K562 (cell line): ENCODE measurements at regions not wholly inside any gene's neighbourhood (a gene's known extent, or its start where the extent isn't known, plus 50 kb on each side); places are given as distances from the start of the nearest gene placed in this dataset.
A peak's percentile ranks its signal among the peaks of the same experiment; 100 is the strongest.

Source experiments
- ATAC-seq: fragments of 200-7000 bp; cut with Tn5 transposase; 3 replicates; pipeline ENCODE4 v1.9.1; 2020; ENCODE audit warnings: moderate library complexity
- BruUV-seq: library from RNA; stranded (reverse); fragments of 400-500 nt; replicated peaks from 2 replicates; lab custom pipeline; 2021; lab: Mats Ljungman, UMichigan
- CTCF ChIA-PET: fragments of 300-600 bp; formaldehyde crosslinking; extraction: SDS; loops from one replicate; lab custom pipeline; 2021; ENCODE audit warnings: low intra/inter-chr PET ratio; lab: Yijun Ruan, JAX
- POLR2A ChIA-PET: fragments of 300-600, 350-650 bp; sonication (Branson Sonifier 250); formaldehyde crosslinking; extraction: SDS; loops from one replicate; lab custom pipeline; 2021; ENCODE audit warnings: antibody characterized with exemption, inconsistent platforms; lab: Yijun Ruan, JAX
- DNase-seq, 4 experiments: peaks; one replicate each; pipeline versions ENCODE4 v3.0.0 to v3.0.0-alpha.2; 2011 to 2018; ENCODE audit warnings: low spot score in 3 of 4, mixed read lengths in 3 of 4; ENCODE audit errors: extremely low read depth in 1 of 4
- FAIRE-seq: peaks from 2 replicates; lab custom pipeline; 2011; peaks lifted over from hg19 to GRCh38; lab: Jason Lieb, UNC
- H2AFZ ChIP-seq: 2 replicates; pipeline ENCODE4 v1.6.0; 2011; ENCODE audit warnings: low read depth, low read length, control low read depth, inconsistent platforms
- H3K27ac ChIP-seq: fragments of 200-600 bp; 3 replicates; pipeline ENCODE4 v1.8.0; 2011; ENCODE audit warnings: low read depth, mild to moderate bottlenecking, control low read depth, inconsistent platforms, low read length, moderate library complexity, mixed read lengths; ENCODE audit errors: extremely low read depth
- H3K27me3 ChIP-seq, 2 experiments: fragments of 300-600 bp in 1 of 2; 2 replicates in 1 of 2; 3 replicates in 1 of 2; pipeline versions ENCODE4 v1.6.0 to v1.8.0; 2011; ENCODE audit warnings: inconsistent platforms in 2 of 2, low read length in 2 of 2, mild to moderate bottlenecking in 1 of 2, mixed read lengths in 1 of 2, moderate library complexity in 1 of 2; ENCODE audit not compliant: control insufficient read depth in 2 of 2, insufficient read depth in 2 of 2
- H3K36me3 ChIP-seq: fragments of 300-600 bp; 3 replicates; pipeline ENCODE4 v1.8.0; 2011; ENCODE audit warnings: mild to moderate bottlenecking, low read length, inconsistent platforms; ENCODE audit not compliant: control insufficient read depth, insufficient read depth
- H3K4me1 ChIP-seq, 2 experiments: fragments of 200-600 bp in 1 of 2; replicated peaks in 1 of 2; 2 replicates in 1 of 2; 3 replicates in 1 of 2; pipeline versions ENCODE4 v1.5.1 to v1.8.0; 2011; ENCODE audit warnings: inconsistent platforms in 2 of 2, low read length in 2 of 2, mild to moderate bottlenecking in 1 of 2, mixed read lengths in 1 of 2, moderate library complexity in 1 of 2; ENCODE audit not compliant: control insufficient read depth in 2 of 2, insufficient read depth in 2 of 2
- H3K4me2 ChIP-seq: 2 replicates; pipeline ENCODE4 v1.6.1; 2011; ENCODE audit warnings: low read length, control low read depth, inconsistent platforms, mixed read lengths; ENCODE audit not compliant: insufficient read depth
- H3K4me3 ChIP-seq: fragments of 200-600 bp; sonication (generic), shearing (Covaris generic); 2 replicates; pipeline ENCODE4 v1.5.1; 2016; ENCODE audit warnings: control low read depth, inconsistent platforms
- H3K79me2 ChIP-seq: fragments of 200-600 bp; 3 replicates; pipeline ENCODE4 v1.8.0; 2011; ENCODE audit warnings: low read length, inconsistent platforms; ENCODE audit not compliant: control insufficient read depth, insufficient read depth
- H3K9ac ChIP-seq, 2 experiments: 2 replicates each; pipeline versions ENCODE4 v1.6.0 to v1.6.1; 2011; ENCODE audit warnings: low read depth in 2 of 2, low read length in 2 of 2, control low read depth in 1 of 2, inconsistent platforms in 1 of 2, mild to moderate bottlenecking in 1 of 2, mixed read lengths in 1 of 2; ENCODE audit not compliant: insufficient read depth in 1 of 2
- H3K9me1 ChIP-seq: one replicate; pipeline ENCODE4 v1.6.0; 2011; ENCODE audit warnings: inconsistent platforms, mild to moderate bottlenecking, low read length, moderate library complexity; ENCODE audit not compliant: control insufficient read depth, insufficient read depth
- H3K9me3 ChIP-seq: replicated peaks from 2 replicates; pipeline ENCODE4 v1.5.1; 2011; ENCODE audit warnings: low read depth, low read length, inconsistent platforms; ENCODE audit not compliant: control insufficient read depth, insufficient read depth
- H4K20me1 ChIP-seq: replicated peaks from 2 replicates; pipeline ENCODE4 v1.6.1; 2011; ENCODE audit warnings: low read length, inconsistent platforms, mixed read lengths; ENCODE audit not compliant: control insufficient read depth, insufficient read depth
- CBFA2T3 ChIP-seq: fragments of 450-650 bp; IDR thresholded peaks from 2 replicates; pipeline ENCODE4 v1.6.1; 2017
- HES1 ChIP-seq: fragments of 450-650 bp; IDR thresholded peaks from 2 replicates; pipeline ENCODE4 v1.6.1; 2016; ENCODE audit warnings: low read depth, mild to moderate bottlenecking, moderate library complexity
- NFIC ChIP-seq: fragments of 450-650 bp; IDR thresholded peaks from 2 replicates; pipeline ENCODE4 v1.6.1; 2017; ENCODE audit warnings: mild to moderate bottlenecking, inconsistent platforms
- NFIX ChIP-seq: fragments of 250-450 bp; sonication (Bioruptor Pico); IDR thresholded peaks from 2 replicates; pipeline ENCODE4 v1.4.0; 2020; ENCODE audit warnings: low read depth, mild to moderate bottlenecking, moderate library complexity
- ZNF436 ChIP-seq: fragments of 250-450, 450-650 bp; sonication (Bioruptor Pico); formaldehyde crosslinking; IDR thresholded peaks from 2 replicates; pipeline ENCODE4 v1.7.0; 2020; ENCODE audit warnings: mild to moderate bottlenecking
- ZNF699 ChIP-seq: fragments of 250-450 bp; sonication (Bioruptor Pico); IDR thresholded peaks from 2 replicates; pipeline ENCODE4 v1.8.0; 2021; ENCODE audit warnings: mild to moderate bottlenecking, moderate library complexity; ENCODE audit not compliant: insufficient replicate concordance
- WGBS: fragments of 100-300 bp; shearing (Covaris generic); methylation state at CpG from one replicate; pipeline ENCODE4 v1.1.6; 2016; ENCODE audit warnings: low coverage, mixed read lengths; ENCODE audit not compliant: insufficient coverage; ENCODE audit errors: missing lambda C conversion rate; 5-methylcytosine and 5-hydroxymethylcytosine counted together
- in situ Hi-C: fragments of 300-500 bp; cut with MboI; formaldehyde crosslinking; loops from 4 replicates; pipeline ENCODE4 v1.15.0; 2018; ENCODE audit warnings: inconsistent platforms, mixed read lengths
- intact Hi-C: fragments of 100-400 bp; cut with micrococcal nuclease; formaldehyde crosslinking; loops from 2 replicates; pipeline ENCODE4 v1.14.2; 2022

- FAIRE-seq: no peak
- CTCF ChIA-PET: no interaction called here
These were observed 232.0 kb upstream of the PCDH15 start for GRCh38 chr10:55033061-55033460.

DNA sequence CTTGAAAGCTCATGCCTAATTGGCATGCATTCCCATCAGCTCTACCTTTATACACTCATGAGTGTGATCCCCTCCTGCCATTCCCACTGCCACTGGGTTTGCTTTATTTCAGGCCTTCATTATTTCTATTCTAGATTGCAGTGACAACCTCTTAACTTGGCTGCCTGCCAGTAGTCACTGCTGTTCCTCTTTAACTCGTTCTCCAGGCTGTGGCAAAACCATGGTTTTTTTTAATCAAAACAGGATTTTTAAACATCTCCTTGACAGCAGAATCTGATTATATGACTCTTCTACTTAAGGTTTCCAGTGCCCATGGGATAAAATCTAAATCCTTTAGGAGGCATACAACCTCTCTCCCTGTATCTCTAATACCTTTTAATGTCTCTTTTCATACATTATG lies 223.7 kb upstream of the PCDH15 start:
- TF ChIP-seq ZNF699 (CRISPR knock-in tag) (no peak), HES1 (no peak), NFIC (peak; percentile 46; the same call in 1 of the 2 replicates), NFIX (CRISPR knock-in tag) (peak; percentile 40; the same call in 1 of the 2 replicates), CBFA2T3 (no peak)
- H3K27me3 ChIP-seq: no peaks in the 10 kb centered on the region
- no peak overlapping the region for H2AFZ ChIP-seq
- FAIRE-seq (no peak), ATAC-seq (no peak), DNase-seq (no peak)
- ChIA-PET CTCF (no interaction called here), POLR2A (no interaction called here)
- in situ Hi-C loops: no loop called here
- no peaks in the 10 kb centered on the region for H3K79me2 ChIP-seq
- no peak overlapping the region for H3K9ac ChIP-seq
- no peak overlapping the region for H3K4me3 ChIP-seq
- BruUV-seq: no TSS peak
- no peaks in the 10 kb centered on the region for H4K20me1 ChIP-seq
- H3K4me1 ChIP-seq: no peaks in the 10 kb centered on the region
- no peak overlapping the region for H3K27ac ChIP-seq
- intact Hi-C loops: no loop called here
- 0% methylated on average over 1 of the region's 1 CpG for WGBS
- H3K36me3 ChIP-seq: no peaks in the 10 kb centered on the region
- H3K9me3 ChIP-seq: no peaks in the 10 kb centered on the region
- no peaks in the 10 kb centered on the region for H3K9me1 ChIP-seq
- H3K4me2 ChIP-seq: no peak overlapping the region

More at GRCh38 chr10:55033061-55033460, 232.0 kb upstream of the PCDH15 start:
- Histone ChIP-seq H3K79me2 (no peaks in the 10 kb centered on the region), H3K9me1 (no peaks in the 10 kb centered on the region), H3K9me3 (no peaks in the 10 kb centered on the region; the same call in 1 of the 2 replicates), H3K4me2 (no peak overlapping the region), H3K36me3 (no peaks in the 10 kb centered on the region), H3K27me3 (no peaks in the 10 kb centered on the region), H3K27ac (no peak overlapping the region), H3K4me1 (no peaks in the 10 kb centered on the region), H4K20me1 (no peaks in the 10 kb centered on the region), H3K9ac (no peak overlapping the region), H2AFZ (no peak overlapping the region), H3K4me3 (no peak overlapping the region)
- no peak for ATAC-seq
- POLR2A ChIA-PET: no interaction called here
- 0% methylated on average over 4 of the region's 4 CpGs for WGBS
- BruUV-seq: no TSS peak
- intact Hi-C loops: no loop called here
- no peak for TF ChIP-seq ZNF436
- in situ Hi-C loops: no loop called here
- DNase-seq: no peak
